Duodenal mucosa (tissue), 2 donors: ENCODE measurements at regions not wholly inside any gene's neighbourhood (a gene's known extent, or its start where the extent isn't known, plus 50 kb on each side); places are given as distances from the start of the nearest gene placed in this dataset.
"Not testable (repeated sequence)": the region's sequence is repeated elsewhere in the genome, so short reads cannot be mapped to it uniquely, and the experiment has no call there.

Experiments used
- H3K27ac ChIP-seq: one replicate; pipeline ENCODE4 v1.7.0; 2013; ENCODE audit warnings: low read depth, low read length
- H3K27me3 ChIP-seq, 2 donors: one replicate each; pipeline ENCODE4 v1.7.0; 2013; ENCODE audit warnings: low read length in 2 of 2, control low read depth in 1 of 2; ENCODE audit not compliant: insufficient read depth in 2 of 2, control insufficient read depth in 1 of 2
- H3K36me3 ChIP-seq, 2 donors: one replicate each; pipeline ENCODE4 v1.7.0; 2013; ENCODE audit warnings: low read length in 2 of 2, control low read depth in 1 of 2; ENCODE audit not compliant: insufficient read depth in 2 of 2, control insufficient read depth in 1 of 2
- H3K4me1 ChIP-seq, 2 donors: one replicate each; pipeline ENCODE4 v1.7.0; 2013; ENCODE audit warnings: low read length in 2 of 2, control low read depth in 1 of 2; ENCODE audit not compliant: insufficient read depth in 2 of 2, control insufficient read depth in 1 of 2
- H3K4me3 ChIP-seq, 2 donors: one replicate each; pipeline ENCODE4 v1.7.0; 2013; ENCODE audit warnings: low read length in 2 of 2, low read depth in 1 of 2
- H3K9ac ChIP-seq, 2 donors: one replicate each; pipeline ENCODE4 v1.7.0; 2013; ENCODE audit warnings: low read length in 2 of 2, low read depth in 1 of 2
- H3K9me3 ChIP-seq, 2 donors: one replicate each; pipeline ENCODE4 v1.7.0; 2013; ENCODE audit warnings: low read length in 2 of 2, control low read depth in 1 of 2; ENCODE audit not compliant: control insufficient read depth in 1 of 2

- Histone ChIP-seq H3K4me1 (no peaks in the 10 kb centered on the region), H3K27ac (no peak overlapping the region), H3K4me3 (no peak overlapping the region), H3K9ac (no peak overlapping the region), H3K9me3 (no peaks in the 10 kb centered on the region), H3K36me3 (no peaks in the 10 kb centered on the region), H3K27me3 (no peaks in the 10 kb centered on the region)
Measured at GRCh38 chr1:166304131-166304530, 137.3 kb upstream of the FAM78B start.

GRCh38 chr1:166305371-166305770, 138.6 kb upstream of the FAM78B start:
- Histone ChIP-seq H3K4me1 (no peaks in the 10 kb centered on the region), H3K27me3 (no peaks in the 10 kb centered on the region), H3K27ac (no peak overlapping the region)

GRCh38 chr1:166307261-166308188, 140.7 kb upstream of the FAM78B start:
- H3K4me3 ChIP-seq, result no peak overlapping the region
- H3K27ac ChIP-seq, result no peak overlapping the region
- H3K9me3 ChIP-seq, result no peaks in the 10 kb centered on the region
- H3K27me3 ChIP-seq, result no peaks in the 10 kb centered on the region
- H3K9ac ChIP-seq, result no peak overlapping the region
- no peaks in the 10 kb centered on the region for H3K36me3 ChIP-seq
- H3K4me1 ChIP-seq, result no peaks in the 10 kb centered on the region

More at GRCh38 chr1:166305371-166305770, 138.6 kb upstream of the FAM78B start:
- no peak overlapping the region for H3K9ac ChIP-seq
- no peak overlapping the region for H3K4me3 ChIP-seq
- no peaks in the 10 kb centered on the region for H3K36me3 ChIP-seq
- H3K9me3 ChIP-seq, result no peaks in the 10 kb centered on the region

GRCh38 chr1:166316306-166316705, 149.5 kb upstream of the FAM78B start:
- H3K9ac ChIP-seq, H3K4me1 ChIP-seq, H3K36me3 ChIP-seq, H3K4me3 ChIP-seq, H3K9me3 ChIP-seq, H3K27ac ChIP-seq, H3K27me3 ChIP-seq: not testable (repeated sequence)

DNA sequence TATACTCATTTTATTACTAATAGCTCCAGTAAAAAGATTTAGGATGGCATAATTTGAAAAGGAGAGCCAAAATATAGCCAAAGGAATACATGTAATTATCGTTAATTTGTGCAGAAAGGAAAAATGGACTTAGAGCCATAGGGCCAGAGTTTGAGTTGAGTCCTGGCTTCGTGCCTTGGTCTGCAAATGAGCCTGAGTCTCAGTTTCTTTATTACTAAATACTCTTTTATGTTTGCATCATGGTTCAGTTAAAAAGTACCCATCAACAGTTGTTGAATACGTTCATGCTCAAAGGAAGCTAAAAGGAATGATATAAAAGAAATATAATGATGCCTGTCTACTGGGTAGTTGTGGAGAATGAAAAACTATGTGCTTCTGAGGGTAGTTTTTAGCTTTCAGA, 155.7 kb upstream of the FAM78B start:
- H3K9ac ChIP-seq, result no peak overlapping the region
- H3K27ac ChIP-seq, result no peak overlapping the region
- H3K9me3 ChIP-seq, result no peaks in the 10 kb centered on the region
- H3K36me3 ChIP-seq, result no peaks in the 10 kb centered on the region
- no peaks in the 10 kb centered on the region for H3K27me3 ChIP-seq
- H3K4me3 ChIP-seq, result no peak overlapping the region
- H3K4me1 ChIP-seq, result no peaks in the 10 kb centered on the region

DNA sequence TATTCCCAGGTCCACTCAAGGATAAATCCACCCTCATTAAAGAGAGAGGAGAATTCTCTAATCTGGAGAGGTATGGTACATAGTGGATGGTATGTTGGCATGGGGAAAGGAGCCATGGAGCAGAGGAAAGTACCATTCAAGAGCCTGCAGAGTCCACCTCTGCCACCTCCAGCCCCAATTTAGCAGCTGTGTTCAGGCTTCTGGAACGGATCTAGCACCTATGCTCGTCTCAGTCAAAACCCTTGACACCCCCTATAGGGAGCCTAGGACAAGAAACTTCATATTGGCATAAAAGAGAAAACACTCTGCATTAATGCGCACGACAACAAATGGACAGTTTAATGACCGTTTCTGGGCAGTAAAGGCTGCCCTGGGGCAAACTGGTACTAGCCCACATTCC, 161.1 kb upstream of the FAM78B start:
- no peak overlapping the region for H3K9ac ChIP-seq
- no peaks in the 10 kb centered on the region for H3K27me3 ChIP-seq
- H3K4me3 ChIP-seq, result no peak overlapping the region
- H3K4me1 ChIP-seq, result no peaks in the 10 kb centered on the region
- no peak overlapping the region for H3K27ac ChIP-seq
- H3K9me3 ChIP-seq, result no peaks in the 10 kb centered on the region
- H3K36me3 ChIP-seq, result no peaks in the 10 kb centered on the region

- no peaks in the 10 kb centered on the region for H3K9me3 ChIP-seq
- no peak overlapping the region for H3K9ac ChIP-seq
- H3K27ac ChIP-seq, result no peak overlapping the region
- no peaks in the 10 kb centered on the region for H3K27me3 ChIP-seq
- H3K4me3 ChIP-seq, result no peak overlapping the region
- no peaks in the 10 kb centered on the region for H3K4me1 ChIP-seq
- no peaks in the 10 kb centered on the region for H3K36me3 ChIP-seq
Measured at GRCh38 chr1:166328956-166329355, 162.2 kb upstream of the FAM78B start.

GRCh38 chr1:166330096-166330495, 163.3 kb upstream of the FAM78B start:
- no peaks in the 10 kb centered on the region for H3K4me1 ChIP-seq
- H3K36me3 ChIP-seq, result no peaks in the 10 kb centered on the region
- H3K4me3 ChIP-seq, result no peak overlapping the region
- H3K27ac ChIP-seq, result no peak overlapping the region
- no peak overlapping the region for H3K9ac ChIP-seq
- H3K9me3 ChIP-seq, result no peaks in the 10 kb centered on the region
- no peaks in the 10 kb centered on the region for H3K27me3 ChIP-seq

GRCh38 chr1:166338105-166338504, 171.3 kb upstream of the FAM78B start:
- H3K9ac ChIP-seq, result no peak overlapping the region
- no peak overlapping the region for H3K27ac ChIP-seq
- no peak overlapping the region for H3K4me3 ChIP-seq
- H3K27me3 ChIP-seq, result no peaks in the 10 kb centered on the region
- H3K9me3 ChIP-seq, result no peaks in the 10 kb centered on the region
- H3K4me1 ChIP-seq, result no peaks in the 10 kb centered on the region
- no peaks in the 10 kb centered on the region for H3K36me3 ChIP-seq

DNA sequence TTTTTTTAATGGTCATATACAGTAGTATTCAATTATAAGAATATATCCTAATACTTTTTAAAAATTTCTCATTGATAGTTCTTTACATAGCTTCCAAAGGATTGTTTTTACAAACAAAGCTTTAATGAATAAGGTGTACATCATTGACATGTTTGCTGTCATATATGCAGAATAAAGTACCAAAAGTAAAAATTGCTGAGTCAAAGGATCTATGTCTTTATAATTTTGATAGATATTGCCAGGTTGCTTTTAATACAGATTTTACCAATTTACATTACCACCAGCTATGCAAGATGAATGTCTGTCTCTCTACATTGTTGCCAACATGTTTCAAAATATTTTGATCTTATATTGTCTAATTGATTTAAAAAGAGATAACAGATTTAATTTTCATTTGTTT, 173.9 kb upstream of the FAM78B start:
- H3K4me3 ChIP-seq, result no peak overlapping the region
- no peaks in the 10 kb centered on the region for H3K27me3 ChIP-seq
- H3K27ac ChIP-seq, result no peak overlapping the region
- no peaks in the 10 kb centered on the region for H3K4me1 ChIP-seq
- no peaks in the 10 kb centered on the region for H3K9me3 ChIP-seq
- H3K36me3 ChIP-seq, result no peaks in the 10 kb centered on the region
- H3K9ac ChIP-seq, result no peak overlapping the region
